WI38 (cell line): ENCODE measurements at regions not wholly inside any gene's neighbourhood (a gene's known extent, or its start where the extent isn't known, plus 50 kb on each side); places are given as distances from the start of the nearest gene placed in this dataset.

Experiments used
- H3K4me3 ChIP-seq: 2 replicates; pipeline ENCODE4 v1.5.1; 2011; ENCODE audit warnings: low read depth, mild to moderate bottlenecking, control low read depth, low read length
- CTCF ChIP-seq: IDR thresholded peaks from 2 replicates; pipeline ENCODE4 v1.5.1; 2012; ENCODE audit warnings: low read depth, mild to moderate bottlenecking, control low read depth, low read length

- no peak overlapping the region for H3K4me3 ChIP-seq
- no peak for TF ChIP-seq CTCF
Observed at GRCh38 chr4:128502818-128503527, 215.4 kb upstream of the PGRMC2 start.

DNA sequence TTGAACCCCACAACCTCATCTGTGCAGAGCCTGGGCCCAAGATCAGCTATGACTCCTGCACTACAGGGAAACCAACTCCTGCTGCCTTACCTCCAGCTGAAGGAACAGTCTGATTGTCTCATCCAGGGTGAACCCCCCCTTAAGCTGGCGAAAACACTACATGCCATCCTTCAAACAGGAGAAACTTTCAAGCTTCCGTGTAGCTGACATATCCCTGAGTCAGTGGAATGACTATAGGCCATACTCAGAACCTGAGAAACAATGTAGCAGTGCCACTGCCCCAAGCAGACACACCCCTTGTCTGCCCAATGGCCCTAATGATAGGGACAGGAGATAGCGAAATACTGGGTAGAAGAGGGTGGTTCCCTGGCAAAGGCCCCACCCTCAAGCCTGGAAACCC lies 213.6 kb upstream of the PGRMC2 start:
- TF ChIP-seq CTCF = no peak
- H3K4me3 ChIP-seq = no peak overlapping the region

GRCh38 chr4:128488055-128488705 lies 200.6 kb upstream of the PGRMC2 start:
- no peak for TF ChIP-seq CTCF
- no peak overlapping the region for H3K4me3 ChIP-seq

- TF ChIP-seq CTCF = no peak
- no peak overlapping the region for H3K4me3 ChIP-seq
Observed at GRCh38 chr4:128484896-128485295, 197.3 kb upstream of the PGRMC2 start.

- H3K4me3 ChIP-seq = no peak overlapping the region
- no peak for TF ChIP-seq CTCF
Observed at GRCh38 chr4:128483816-128484215, 196.2 kb upstream of the PGRMC2 start.

GRCh38 chr4:128483041-128483440 lies 195.4 kb upstream of the PGRMC2 start:
- H3K4me3 ChIP-seq = no peak overlapping the region
- no peak for TF ChIP-seq CTCF

DNA sequence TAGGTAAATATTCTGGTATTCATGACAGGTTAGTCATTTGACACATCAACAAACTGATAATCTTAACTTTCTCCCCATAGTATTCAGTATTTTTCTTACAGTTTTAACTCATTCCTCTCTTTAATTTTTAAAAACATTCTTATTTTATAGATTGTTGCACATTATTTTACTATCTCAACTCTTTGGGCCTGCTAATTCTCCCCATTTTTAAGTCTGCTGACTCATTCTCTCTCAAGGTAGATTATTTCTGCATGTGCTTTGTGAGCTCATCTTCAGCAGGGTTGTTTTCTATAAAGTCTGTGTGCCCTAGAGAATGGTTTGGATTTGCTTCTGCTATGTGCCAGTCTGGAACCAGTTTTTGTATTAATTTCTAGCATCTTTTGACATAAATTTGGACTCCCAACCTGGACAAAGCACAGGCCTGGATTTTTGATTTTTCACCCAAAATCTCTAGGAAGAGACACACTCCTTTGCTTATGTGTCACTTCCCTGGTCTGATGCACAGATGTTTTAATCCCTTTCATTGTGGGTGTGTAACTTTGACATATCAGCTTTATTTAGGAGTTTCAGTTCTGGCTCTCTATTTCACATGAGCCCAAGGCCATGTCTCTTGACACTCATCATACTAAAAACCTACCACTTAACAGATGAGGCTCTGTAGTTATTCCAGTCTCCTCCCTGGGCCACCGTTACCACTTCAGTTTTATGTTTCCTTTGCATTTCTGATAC lies 194.3 kb upstream of the PGRMC2 start:
- TF ChIP-seq CTCF = no peak
- H3K4me3 ChIP-seq = no peak overlapping the region
